Adrenal gland (tissue), 9 donors: ENCODE measurements at regions not wholly inside any gene's neighbourhood (a gene's known extent, or its start where the extent isn't known, plus 50 kb on each side); places are given as distances from the start of the nearest gene placed in this dataset.

Experiments
- DNase-seq, 7 donors: peaks; one replicate each; pipeline ENCODE4 v3.0.0-alpha.2; 2019 to 2020
- H3K27ac ChIP-seq, 5 donors: fragments of 200-600 bp; sonication (generic) in 4 of 5; 1 replicate in 3 of 5; 2 replicates in 2 of 5; pipeline versions ENCODE4 v1.5.1 to v1.8.0; 2016 to 2020; ENCODE audit warnings: mild to moderate bottlenecking in 1 of 5
- H3K27me3 ChIP-seq: fragments of 200-600 bp; 2 replicates; pipeline ENCODE4 v1.8.0; 2021
- H3K36me3 ChIP-seq, 2 donors: fragments of 200-600 bp; replicated peaks in 1 of 2; 1 replicate in 1 of 2; 2 replicates in 1 of 2; pipeline versions ENCODE4 v1.5.1 to v1.8.0; 2018 to 2022
- H3K4me1 ChIP-seq, 2 donors: fragments of 200-600 bp; replicated peaks in 1 of 2; 1 replicate in 1 of 2; 2 replicates in 1 of 2; pipeline versions ENCODE4 v1.5.1 to v1.8.0; 2018 to 2021
- H3K4me3 ChIP-seq, 4 donors: fragments of 200-600 bp; sonication (generic) in 3 of 4; one replicate each; pipeline ENCODE4 v1.5.1; 2016 to 2018
- H3K9me3 ChIP-seq, 3 donors: fragments of 200-600 bp; sonication (generic) in 1 of 3; replicated peaks in 1 of 3; 1 replicate in 2 of 3; 2 replicates in 1 of 3; pipeline versions ENCODE4 v1.5.1 to v1.8.0; 2016 to 2021
- CTCF ChIP-seq, 6 experiments: fragments of 450-650 bp in 4 of 6; fragments of 200-600 bp in 2 of 6; sonication (generic) in 1 of 6; IDR thresholded peaks; 1 replicate in 5 of 6; 2 replicates in 1 of 6; pipeline versions ENCODE4 v1.5.1 to v1.8.0; 2016 to 2021; ENCODE audit warnings: antibody characterized with exemption in 6 of 6, mild to moderate bottlenecking in 2 of 6, moderate library complexity in 1 of 6
- POLR2A ChIP-seq, 2 donors: fragments of 450-650 bp; IDR thresholded peaks; one replicate each; pipeline ENCODE4 v1.6.1; 2017; ENCODE audit warnings: antibody characterized with exemption in 2 of 2, mild to moderate bottlenecking in 2 of 2, moderate library complexity in 1 of 2
- WGBS, 4 donors: extraction: QIAGEN DNeasy Blood & Tissue Kit in 2 of 4; methylation state at CpG; one replicate each; pipeline versions ENCODE4 v1.1.5 to v1.1.7; 2013 to 2017; 5-methylcytosine and 5-hydroxymethylcytosine counted together
- intact Hi-C, 2 donors: fragments of 100-400 bp; cut with DNase I; formaldehyde crosslinking; loops; one replicate each; pipeline versions ENCODE4 v1.14.1 to v1.15.0; 2022 to 2023
- donor health status: healthy with polysubstance abuse.
- donor health status: Bipolar disorder and iron deficiency.
- donor health status: DM: yes; HTN: yes; CAD: no.
- donor health status: DM: no; HTN: no; CAD: no.
- donor health status: DM: no; HTN: no; CAD: no.

- Histone ChIP-seq H3K27ac (no peak overlapping the region), H3K9me3 (no peaks in the 10 kb centered on the region), H3K4me3 (no peak overlapping the region), H3K27me3 (no peaks in the 10 kb centered on the region), H3K36me3 (no peaks in the 10 kb centered on the region), H3K4me1 (no peaks in the 10 kb centered on the region)
- no peak for DNase-seq
- WGBS, 4 donors: 46 to 56% (median 49%) methylated on average over 10 to 11 of the region's 11 CpGs
- TF ChIP-seq POLR2A (IDR thresholded peaks at IDR 0.05) (no peak), CTCF (IDR thresholded peaks at IDR 0.05) (no peak)
- intact Hi-C loops: no loop called here
These were observed 106.0 kb downstream of the TRIM29 start for GRCh38 chr11:120031612-120032600.

GRCh38 chr11:120031156-120031555, 106.8 kb downstream of the TRIM29 start:
- no peaks in the 10 kb centered on the region for H3K4me1 ChIP-seq
- WGBS, 4 donors: 77 to 86% (median 83%) methylated on average over 11 of the region's 11 CpGs
- H3K9me3 ChIP-seq: no peaks in the 10 kb centered on the region
- no peak overlapping the region for H3K4me3 ChIP-seq
- no peak overlapping the region for H3K27ac ChIP-seq
- intact Hi-C loops: no loop called here
- H3K36me3 ChIP-seq: no peaks in the 10 kb centered on the region
- no peak for DNase-seq
- no peaks in the 10 kb centered on the region for H3K27me3 ChIP-seq
- TF ChIP-seq POLR2A (IDR thresholded peaks at IDR 0.05): no peak
- no peak for TF ChIP-seq CTCF (IDR thresholded peaks at IDR 0.05)

GRCh38 chr11:120030411-120030810, 107.5 kb downstream of the TRIM29 start:
- DNase-seq: no peak
- no peaks in the 10 kb centered on the region for H3K27me3 ChIP-seq
- WGBS, 4 donors: 70 to 84% (median 83%) methylated on average over 4 of the region's 4 CpGs

GRCh38 chr11:120029321-120029720, 108.6 kb downstream of the TRIM29 start:
- H3K27me3 ChIP-seq: no peaks in the 10 kb centered on the region

More at GRCh38 chr11:120030411-120030810, 107.5 kb downstream of the TRIM29 start:
- Histone ChIP-seq H3K36me3 (no peaks in the 10 kb centered on the region), H3K4me3 (no peak overlapping the region), H3K9me3 (no peaks in the 10 kb centered on the region), H3K27ac (no peak overlapping the region), H3K4me1 (no peaks in the 10 kb centered on the region)
- intact Hi-C loops: no loop called here
- TF ChIP-seq POLR2A (IDR thresholded peaks at IDR 0.05): no peak
- TF ChIP-seq CTCF (IDR thresholded peaks at IDR 0.05): no peak

More at GRCh38 chr11:120029321-120029720, 108.6 kb downstream of the TRIM29 start:
- intact Hi-C loops: no loop called here
- H3K4me3 ChIP-seq: no peak overlapping the region
- no peaks in the 10 kb centered on the region for H3K9me3 ChIP-seq
- H3K4me1 ChIP-seq: no peaks in the 10 kb centered on the region
- no peak for DNase-seq
- TF ChIP-seq CTCF (IDR thresholded peaks at IDR 0.05) (no peak), POLR2A (IDR thresholded peaks at IDR 0.05) (no peak)
- H3K27ac ChIP-seq: no peak overlapping the region
- H3K36me3 ChIP-seq: no peaks in the 10 kb centered on the region
- 66 to 92% (median 79%) methylated on average over 4 of the region's 4 CpGs for WGBS, 4 donors
